Karpas-422 (cell line): ENCODE measurements at regions not wholly inside any gene's neighbourhood (a gene's known extent, or its start where the extent isn't known, plus 50 kb on each side); places are given as distances from the start of the nearest gene placed in this dataset.
A peak's percentile ranks its signal among the peaks of the same experiment; 100 is the strongest.

ENCODE experiments used
- DNase-seq: peaks from one replicate; pipeline ENCODE4 v3.0.0-alpha.2; 2015
- H2AFZ ChIP-seq: fragments of 200-600 bp; sonication (generic); 2 replicates; pipeline ENCODE4 v1.6.1; 2014; ENCODE audit warnings: antibody characterized with exemption, low read length, mixed read lengths
- H3K27ac ChIP-seq: fragments of 200-600 bp; sonication (generic); 2 replicates; pipeline ENCODE4 v1.5.1; 2014; ENCODE audit warnings: mild to moderate bottlenecking, low read length, moderate library complexity
- H3K27me3 ChIP-seq: fragments of 200-600 bp; sonication (generic); 2 replicates; pipeline ENCODE4 v1.6.1; 2014; ENCODE audit warnings: low read length, mixed read lengths
- H3K36me3 ChIP-seq: fragments of 200-600 bp; sonication (generic); 2 replicates; pipeline ENCODE4 v1.6.1; 2014; ENCODE audit warnings: low read length, mixed read lengths; ENCODE audit not compliant: insufficient read depth
- H3K4me1 ChIP-seq: fragments of 200-600 bp; sonication (generic); 2 replicates; pipeline ENCODE4 v1.6.1; 2014; ENCODE audit warnings: mild to moderate bottlenecking, low read length, mixed read lengths
- H3K4me2 ChIP-seq: fragments of 200-600 bp; sonication (generic); 2 replicates; pipeline ENCODE4 v1.6.1; 2014; ENCODE audit warnings: low read length, low read depth, mild to moderate bottlenecking; ENCODE audit not compliant: poor library complexity, severe bottlenecking
- H3K4me3 ChIP-seq: fragments of 200-600 bp; sonication (generic); 2 replicates; pipeline ENCODE4 v1.5.1; 2014; ENCODE audit warnings: mild to moderate bottlenecking, antibody characterized with exemption, low read length, mixed read lengths
- H3K79me2 ChIP-seq: fragments of 200-600 bp; sonication (generic); 2 replicates; pipeline ENCODE4 v1.6.1; 2014; ENCODE audit warnings: mild to moderate bottlenecking, low read length, mixed read lengths
- H3K9ac ChIP-seq: fragments of 200-600 bp; sonication (generic); 2 replicates; pipeline ENCODE4 v1.6.0; 2014; ENCODE audit warnings: low read length
- H3K9me2 ChIP-seq: fragments of 200-600 bp; sonication (generic), shearing (Covaris generic); replicated peaks from 2 replicates; pipeline ENCODE4 v1.6.0; 2014; ENCODE audit warnings: mild to moderate bottlenecking, low read length, moderate library complexity; ENCODE audit not compliant: insufficient read depth
- H3K9me3 ChIP-seq: fragments of 300-700, 200-600 bp; sonication (generic); 2 replicates; pipeline ENCODE4 v1.6.1; 2014; ENCODE audit warnings: low read length, mixed read lengths
- H4K20me1 ChIP-seq: fragments of 200-600 bp; sonication (generic); 2 replicates; pipeline ENCODE4 v1.6.1; 2014; ENCODE audit warnings: mild to moderate bottlenecking, antibody characterized with exemption, low read length, low read depth; ENCODE audit not compliant: insufficient read depth

DNA sequence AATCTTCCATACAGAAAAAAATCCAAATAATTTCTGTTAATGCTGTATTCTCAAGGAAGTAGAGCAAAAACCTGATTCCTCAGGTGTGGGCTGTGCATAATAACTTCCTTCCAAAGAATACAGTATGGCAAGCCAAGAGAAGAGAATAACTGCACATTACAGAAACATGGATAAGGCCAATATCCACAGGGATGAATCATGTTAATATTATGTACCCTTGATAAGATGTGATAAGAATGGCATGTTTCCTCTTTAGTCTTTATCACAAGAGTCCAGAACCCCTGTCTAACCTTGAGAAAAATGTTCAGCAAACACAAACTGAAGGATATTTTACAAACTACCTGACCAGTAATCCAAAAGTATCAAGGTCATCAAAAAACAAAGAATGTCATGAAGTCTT, 795.8 kb downstream of the SEMA5A start:
- Histone ChIP-seq H4K20me1 (no peaks in the 10 kb centered on the region), H3K9me2 (no peaks in the 10 kb centered on the region), H3K27me3 (no peaks in the 10 kb centered on the region), H3K9me3 (peaks cover 7% of the 10 kb centered on the region; the same call in 1 of the 2 replicates), H3K4me2 (no peak overlapping the region), H3K36me3 (no peaks in the 10 kb centered on the region), H3K27ac (no peak overlapping the region), H3K9ac (no peak overlapping the region), H3K79me2 (no peaks in the 10 kb centered on the region), H3K4me3 (no peak overlapping the region), H3K4me1 (no peaks in the 10 kb centered on the region), H2AFZ (no peak overlapping the region)
- no peak for DNase-seq

DNA sequence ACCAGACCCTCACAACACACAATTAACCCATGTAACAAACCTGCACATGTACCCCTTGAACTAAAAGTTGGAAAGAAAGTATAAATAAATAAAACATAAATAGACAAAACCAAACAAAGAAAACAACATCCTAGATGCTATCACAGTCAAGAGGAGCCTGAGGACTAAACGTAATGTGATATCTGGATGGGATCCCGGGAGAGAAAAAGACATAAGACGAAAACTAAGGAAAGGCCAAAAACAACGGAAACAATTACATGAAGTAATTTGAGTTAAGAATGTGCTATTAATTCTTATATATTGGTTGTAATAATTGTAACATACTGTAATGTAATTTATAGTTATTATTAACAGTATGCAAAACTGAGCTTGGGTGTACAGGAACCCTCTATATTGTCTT, 793.9 kb downstream of the SEMA5A start:
- H2AFZ ChIP-seq: no peak overlapping the region
- no peaks in the 10 kb centered on the region for H3K79me2 ChIP-seq
- no peaks in the 10 kb centered on the region for H3K27me3 ChIP-seq
- H3K9ac ChIP-seq: no peak overlapping the region
- no peaks in the 10 kb centered on the region for H4K20me1 ChIP-seq
- H3K4me3 ChIP-seq: no peak overlapping the region
- no peaks in the 10 kb centered on the region for H3K9me2 ChIP-seq
- no peak overlapping the region for H3K27ac ChIP-seq
- no peak overlapping the region for H3K4me2 ChIP-seq
- peaks cover 7% of the 10 kb centered on the region; the same call in 1 of the 2 replicates for H3K9me3 ChIP-seq
- no peaks in the 10 kb centered on the region for H3K4me1 ChIP-seq
- no peaks in the 10 kb centered on the region for H3K36me3 ChIP-seq
- no peak for DNase-seq

- Histone ChIP-seq H3K36me3 (no peaks in the 10 kb centered on the region), H3K9ac (no peak overlapping the region), H3K4me3 (no peak overlapping the region), H3K27ac (no peak overlapping the region), H3K4me1 (no peaks in the 10 kb centered on the region), H4K20me1 (no peaks in the 10 kb centered on the region), H3K9me2 (no peaks in the 10 kb centered on the region), H3K79me2 (no peaks in the 10 kb centered on the region), H3K9me3 (peaks cover 7% of the 10 kb centered on the region; the same call in 1 of the 2 replicates), H3K4me2 (no peak overlapping the region), H3K27me3 (no peaks in the 10 kb centered on the region), H2AFZ (no peak overlapping the region)
- DNase-seq: no peak
These were observed 793.3 kb downstream of the SEMA5A start for GRCh38 chr5:8752595-8752994.

DNA sequence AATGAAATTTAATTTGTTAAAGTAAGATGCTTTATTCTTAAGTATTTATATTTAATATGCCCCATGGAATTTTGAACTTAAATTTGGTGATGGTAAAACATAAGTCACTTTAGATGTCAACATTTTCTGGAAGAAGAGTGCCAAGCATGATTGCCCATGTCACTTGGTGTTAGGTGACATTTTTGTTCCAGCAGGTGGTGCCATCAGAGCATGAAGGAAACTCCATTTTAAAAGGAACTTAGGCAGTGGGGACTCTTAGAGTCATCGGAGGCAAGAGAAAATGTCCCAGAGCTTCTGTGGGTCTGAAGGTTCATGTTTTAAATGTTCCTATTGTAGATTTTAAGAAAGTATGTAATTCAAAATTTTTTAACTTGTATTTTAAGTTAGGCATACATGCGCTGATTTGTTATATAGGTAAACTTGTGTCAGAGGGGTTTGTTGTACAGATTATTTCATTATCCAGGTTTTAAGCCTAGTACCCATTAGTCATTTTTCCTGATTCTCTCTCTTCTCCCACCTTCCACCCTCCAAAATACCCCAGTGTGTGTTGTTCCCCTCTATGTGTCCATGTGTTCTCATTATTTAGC, 789.3 kb downstream of the SEMA5A start:
- H3K4me1 ChIP-seq: no peaks in the 10 kb centered on the region
- peaks cover 8% of the 10 kb centered on the region for H3K9me3 ChIP-seq
- H3K9me2 ChIP-seq: no peaks in the 10 kb centered on the region
- no peak overlapping the region for H3K9ac ChIP-seq
- H3K4me2 ChIP-seq: no peak overlapping the region
- DNase-seq: peak; percentile 59
- H3K27ac ChIP-seq: no peak overlapping the region
- H2AFZ ChIP-seq: no peak overlapping the region
- no peaks in the 10 kb centered on the region for H3K27me3 ChIP-seq
- H3K4me3 ChIP-seq: no peak overlapping the region
- H3K36me3 ChIP-seq: no peaks in the 10 kb centered on the region
- no peaks in the 10 kb centered on the region for H3K79me2 ChIP-seq
- H4K20me1 ChIP-seq: no peaks in the 10 kb centered on the region

GRCh38 chr5:8765886-8766285, 780.0 kb downstream of the SEMA5A start:
- H3K4me3 ChIP-seq: no peak overlapping the region
- DNase-seq: no peak
- no peaks in the 10 kb centered on the region for H3K27me3 ChIP-seq
- no peak overlapping the region for H2AFZ ChIP-seq
- no peak overlapping the region for H3K27ac ChIP-seq
- H3K4me2 ChIP-seq: no peak overlapping the region
- H3K9me3 ChIP-seq: peaks cover 7% of the 10 kb centered on the region; the same call in 1 of the 2 replicates
- no peaks in the 10 kb centered on the region for H3K36me3 ChIP-seq
- H3K79me2 ChIP-seq: no peaks in the 10 kb centered on the region
- no peak overlapping the region for H3K9ac ChIP-seq
- H4K20me1 ChIP-seq: no peaks in the 10 kb centered on the region
- no peaks in the 10 kb centered on the region; the same call in 1 of the 2 replicates for H3K9me2 ChIP-seq
- no peaks in the 10 kb centered on the region for H3K4me1 ChIP-seq

DNA sequence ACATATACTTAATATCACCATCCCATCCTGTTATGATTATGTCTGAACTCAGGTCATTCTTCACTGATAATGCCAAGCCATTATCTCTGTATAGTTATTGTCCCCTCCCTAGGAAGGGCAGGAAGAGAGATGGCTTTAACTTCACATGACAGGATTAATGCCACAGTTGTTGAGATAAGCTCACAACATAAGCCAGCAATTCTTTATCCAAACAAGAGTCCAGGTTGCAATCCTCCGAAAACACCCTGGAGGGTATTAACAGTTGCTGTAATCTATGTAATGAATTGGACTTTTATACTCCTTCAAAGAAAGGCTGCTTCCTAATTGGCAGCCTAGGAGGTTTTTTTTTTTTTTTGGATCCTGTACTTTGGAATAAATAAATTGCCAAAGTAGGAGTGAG, 779.4 kb downstream of the SEMA5A start:
- no peaks in the 10 kb centered on the region for H3K36me3 ChIP-seq

DNA sequence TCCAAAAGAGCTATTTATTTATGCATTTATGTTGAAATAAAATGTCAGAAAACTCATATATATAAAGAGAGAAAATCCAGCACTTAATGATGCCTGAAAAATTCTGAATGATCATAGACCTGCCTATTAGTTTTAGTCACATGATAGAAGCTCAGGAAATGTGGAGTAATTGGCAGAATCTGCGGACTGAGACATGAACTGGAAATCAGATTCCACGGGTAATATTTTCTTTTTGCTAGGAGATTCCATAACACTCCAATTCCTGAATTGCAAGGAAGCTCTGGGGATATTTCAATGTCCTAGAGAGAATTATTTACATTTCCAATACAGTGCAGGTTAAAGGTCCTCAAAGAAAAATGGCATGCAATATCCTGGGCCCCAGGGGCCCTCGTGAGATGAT, 778.8 kb downstream of the SEMA5A start:
- no peak overlapping the region for H3K27ac ChIP-seq
- H3K79me2 ChIP-seq: no peaks in the 10 kb centered on the region
- DNase-seq: no peak

More for the DNA sequence above, 779.4 kb downstream of the SEMA5A start:
- Histone ChIP-seq H2AFZ (no peak overlapping the region), H3K4me2 (no peak overlapping the region), H3K4me3 (no peak overlapping the region), H3K4me1 (no peaks in the 10 kb centered on the region), H3K27me3 (no peaks in the 10 kb centered on the region), H3K27ac (no peak overlapping the region), H4K20me1 (no peaks in the 10 kb centered on the region), H3K9me2 (no peaks in the 10 kb centered on the region; the same call in 1 of the 2 replicates), H3K9me3 (peaks cover 5% of the 10 kb centered on the region; the same call in 1 of the 2 replicates), H3K9ac (no peak overlapping the region), H3K79me2 (no peaks in the 10 kb centered on the region)
- no peak for DNase-seq

DNA sequence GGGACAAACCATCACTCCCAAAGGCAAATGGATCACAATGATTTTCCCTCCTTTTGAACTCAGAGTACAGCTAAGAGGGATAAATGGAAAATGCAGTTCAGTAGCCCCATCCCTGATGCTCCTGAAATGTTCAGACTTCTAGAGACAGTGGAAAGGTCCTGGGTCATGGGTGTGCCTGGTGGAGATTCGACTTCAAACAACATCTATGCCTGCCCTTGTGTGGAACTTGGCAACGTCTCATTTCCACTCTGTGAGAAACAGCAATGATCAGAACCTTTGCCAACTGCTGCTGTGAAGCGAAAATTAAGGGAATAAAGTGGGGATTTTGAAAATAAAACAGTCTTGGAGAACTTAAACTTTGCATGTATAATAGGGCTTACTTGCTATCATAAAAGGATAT, 778.1 kb downstream of the SEMA5A start:
- no peak overlapping the region for H3K27ac ChIP-seq
- H3K36me3 ChIP-seq: no peaks in the 10 kb centered on the region
- H4K20me1 ChIP-seq: no peaks in the 10 kb centered on the region
- H3K27me3 ChIP-seq: no peaks in the 10 kb centered on the region
- H3K4me1 ChIP-seq: no peaks in the 10 kb centered on the region
- H3K9me3 ChIP-seq: no peaks in the 10 kb centered on the region
- DNase-seq: no peak
- no peak overlapping the region for H2AFZ ChIP-seq
- H3K9me2 ChIP-seq: no peaks in the 10 kb centered on the region; the same call in 1 of the 2 replicates
- H3K79me2 ChIP-seq: no peaks in the 10 kb centered on the region
- H3K9ac ChIP-seq: no peak overlapping the region
- H3K4me3 ChIP-seq: no peak overlapping the region
- no peak overlapping the region for H3K4me2 ChIP-seq

More for the DNA sequence above, 778.8 kb downstream of the SEMA5A start:
- no peaks in the 10 kb centered on the region; the same call in 1 of the 2 replicates for H3K9me2 ChIP-seq
- no peaks in the 10 kb centered on the region for H3K9me3 ChIP-seq
- no peaks in the 10 kb centered on the region for H3K4me1 ChIP-seq
- no peaks in the 10 kb centered on the region for H4K20me1 ChIP-seq
- H3K4me2 ChIP-seq: no peak overlapping the region
- H3K4me3 ChIP-seq: no peak overlapping the region
- H3K36me3 ChIP-seq: no peaks in the 10 kb centered on the region
- H3K27me3 ChIP-seq: no peaks in the 10 kb centered on the region
- H3K9ac ChIP-seq: no peak overlapping the region
- no peak overlapping the region for H2AFZ ChIP-seq
